ENCODE measurements at regions not wholly inside any gene's neighbourhood (a gene's known extent, or its start where the extent isn't known, plus 50 kb on each side); places are given as distances from the start of the nearest gene placed in this dataset.

DNA sequence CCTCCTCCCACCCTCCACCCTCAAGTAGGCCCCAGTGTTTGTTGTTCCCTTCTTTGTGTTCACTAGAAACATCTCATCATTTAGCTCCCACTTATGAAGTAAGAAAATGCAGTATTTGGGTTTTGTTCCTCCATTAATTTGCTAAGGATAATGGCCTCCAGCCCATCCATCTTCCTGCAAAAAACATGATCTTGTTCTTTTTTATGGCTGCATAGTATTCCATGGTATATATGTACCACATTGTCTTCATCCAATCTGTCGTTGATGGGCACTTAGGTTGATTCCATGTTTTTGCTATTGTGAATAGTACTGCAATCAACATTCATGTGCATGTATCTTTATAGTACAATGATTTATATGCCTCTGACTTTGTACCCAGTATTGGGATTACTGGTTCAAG is 416.8 kb upstream of the SASH1 start:
- Mint-ChIP-seq H3K36me3 (ENCODE audit: low read depth) (no peaks in the 10 kb centered on the region), H3K9me3 (peaks cover 44% of the 10 kb centered on the region), H3K4me3 (no peak overlapping the region), H3K4me1 (no peaks in the 10 kb centered on the region), H3K27ac (no peak overlapping the region), H3K27me3 (ENCODE audit: low read depth) (peaks cover 5% of the 10 kb centered on the region)
- TF ChIP-seq, protein P1, sequence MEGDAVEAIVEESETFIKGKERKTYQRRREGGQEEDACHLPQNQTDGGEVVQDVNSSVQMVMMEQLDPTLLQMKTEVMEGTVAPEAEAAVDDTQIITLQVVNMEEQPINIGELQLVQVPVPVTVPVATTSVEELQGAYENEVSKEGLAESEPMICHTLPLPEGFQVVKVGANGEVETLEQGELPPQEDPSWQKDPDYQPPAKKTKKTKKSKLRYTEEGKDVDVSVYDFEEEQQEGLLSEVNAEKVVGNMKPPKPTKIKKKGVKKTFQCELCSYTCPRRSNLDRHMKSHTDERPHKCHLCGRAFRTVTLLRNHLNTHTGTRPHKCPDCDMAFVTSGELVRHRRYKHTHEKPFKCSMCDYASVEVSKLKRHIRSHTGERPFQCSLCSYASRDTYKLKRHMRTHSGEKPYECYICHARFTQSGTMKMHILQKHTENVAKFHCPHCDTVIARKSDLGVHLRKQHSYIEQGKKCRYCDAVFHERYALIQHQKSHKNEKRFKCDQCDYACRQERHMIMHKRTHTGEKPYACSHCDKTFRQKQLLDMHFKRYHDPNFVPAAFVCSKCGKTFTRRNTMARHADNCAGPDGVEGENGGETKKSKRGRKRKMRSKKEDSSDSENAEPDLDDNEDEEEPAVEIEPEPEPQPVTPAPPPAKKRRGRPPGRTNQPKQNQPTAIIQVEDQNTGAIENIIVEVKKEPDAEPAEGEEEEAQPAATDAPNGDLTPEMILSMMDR (IDR thresholded peaks at IDR 0.05; ENCODE audit: unreplicated experiment in 3 of 3) = no peak

DNA sequence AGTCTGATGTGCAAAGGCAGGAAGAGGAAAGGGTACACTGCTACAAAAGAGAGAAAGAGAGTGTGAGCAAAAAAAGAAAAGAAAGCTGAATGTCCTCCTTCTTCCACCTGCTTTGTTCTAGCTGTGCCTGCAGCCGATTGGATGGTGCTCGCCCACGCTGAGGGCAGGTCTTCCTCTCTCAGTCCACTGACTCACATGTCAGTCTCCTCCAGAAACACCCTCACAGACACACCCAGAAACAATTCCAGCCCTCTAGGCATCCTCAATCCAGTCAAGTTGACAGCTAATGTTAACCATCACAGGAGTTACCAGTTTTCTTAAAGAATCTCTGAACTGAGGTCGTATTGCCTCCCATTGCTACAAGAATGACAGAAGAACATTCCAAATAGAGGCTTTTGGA is 411.9 kb upstream of the SASH1 start:
- Mint-ChIP-seq H3K9me3 (peaks cover 34% of the 10 kb centered on the region), H3K27me3 (ENCODE audit: low read depth) (no peaks in the 10 kb centered on the region), H3K4me3 (no peak overlapping the region), H3K27ac (no peak overlapping the region), H3K36me3 (ENCODE audit: low read depth) (no peaks in the 10 kb centered on the region), H3K4me1 (no peaks in the 10 kb centered on the region)
- TF ChIP-seq, protein P1 (IDR thresholded peaks at IDR 0.05; ENCODE audit: unreplicated experiment in 3 of 3) = no peak

DNA sequence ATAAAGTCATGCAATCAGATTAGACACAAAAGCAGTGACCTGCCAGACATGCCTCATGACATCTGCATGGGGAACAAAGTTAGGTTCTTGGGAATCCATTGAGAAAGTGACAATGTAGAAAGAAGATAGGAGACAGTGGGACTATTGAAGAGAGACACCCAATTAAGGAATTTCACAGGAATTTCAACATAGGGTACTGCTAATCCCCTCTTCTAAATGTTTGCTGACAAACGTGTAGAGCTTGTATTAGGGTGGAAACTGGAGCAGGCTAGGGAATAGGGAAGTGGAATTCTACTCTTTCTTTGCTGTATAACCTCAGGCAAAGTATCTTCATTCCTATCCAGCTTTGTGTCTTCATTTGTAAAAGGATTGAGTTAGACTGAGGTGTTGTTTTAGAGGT is 409.4 kb upstream of the SASH1 start:
- H3K4me1 Mint-ChIP-seq = no peaks in the 10 kb centered on the region
- no peaks in the 10 kb centered on the region for H3K27me3 Mint-ChIP-seq (ENCODE audit: low read depth)
- peaks cover 12% of the 10 kb centered on the region for H3K9me3 Mint-ChIP-seq

DNA sequence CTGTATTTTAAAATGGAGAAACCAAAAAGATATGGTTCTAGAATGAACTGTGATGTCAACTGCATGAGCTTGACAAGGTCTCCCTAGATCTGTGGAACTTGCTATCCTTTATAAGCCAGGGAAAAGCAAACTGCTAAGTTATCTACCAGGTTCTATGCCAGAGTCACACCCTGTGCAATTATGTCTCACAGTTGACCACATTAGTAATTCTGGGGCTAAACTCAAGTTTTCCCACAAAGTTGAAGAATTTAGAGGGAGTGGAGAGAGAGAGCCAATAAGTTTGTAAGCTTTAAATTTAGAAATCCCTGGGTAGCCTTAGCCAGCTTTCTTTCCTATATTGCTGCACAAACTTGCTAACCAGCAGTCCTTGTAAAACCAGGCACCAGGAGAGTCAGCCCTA is 407.0 kb upstream of the SASH1 start:
- H3K4me3 Mint-ChIP-seq = no peak overlapping the region
- no peaks in the 10 kb centered on the region for H3K4me1 Mint-ChIP-seq
- no peaks in the 10 kb centered on the region for H3K27me3 Mint-ChIP-seq (ENCODE audit: low read depth)
- H3K36me3 Mint-ChIP-seq (ENCODE audit: low read depth) = no peaks in the 10 kb centered on the region
- H3K9me3 Mint-ChIP-seq = no peaks in the 10 kb centered on the region
- H3K27ac Mint-ChIP-seq = no peak overlapping the region
- TF ChIP-seq, protein P1 (IDR thresholded peaks at IDR 0.05; ENCODE audit: unreplicated experiment in 3 of 3) = no peak

More for the DNA sequence above, 409.4 kb upstream of the SASH1 start:
- TF ChIP-seq, protein P1 (IDR thresholded peaks at IDR 0.05; ENCODE audit: unreplicated experiment in 3 of 3) = no peak
- Mint-ChIP-seq H3K27ac (no peak overlapping the region), H3K4me3 (no peak overlapping the region), H3K36me3 (ENCODE audit: low read depth) (no peaks in the 10 kb centered on the region)

DNA sequence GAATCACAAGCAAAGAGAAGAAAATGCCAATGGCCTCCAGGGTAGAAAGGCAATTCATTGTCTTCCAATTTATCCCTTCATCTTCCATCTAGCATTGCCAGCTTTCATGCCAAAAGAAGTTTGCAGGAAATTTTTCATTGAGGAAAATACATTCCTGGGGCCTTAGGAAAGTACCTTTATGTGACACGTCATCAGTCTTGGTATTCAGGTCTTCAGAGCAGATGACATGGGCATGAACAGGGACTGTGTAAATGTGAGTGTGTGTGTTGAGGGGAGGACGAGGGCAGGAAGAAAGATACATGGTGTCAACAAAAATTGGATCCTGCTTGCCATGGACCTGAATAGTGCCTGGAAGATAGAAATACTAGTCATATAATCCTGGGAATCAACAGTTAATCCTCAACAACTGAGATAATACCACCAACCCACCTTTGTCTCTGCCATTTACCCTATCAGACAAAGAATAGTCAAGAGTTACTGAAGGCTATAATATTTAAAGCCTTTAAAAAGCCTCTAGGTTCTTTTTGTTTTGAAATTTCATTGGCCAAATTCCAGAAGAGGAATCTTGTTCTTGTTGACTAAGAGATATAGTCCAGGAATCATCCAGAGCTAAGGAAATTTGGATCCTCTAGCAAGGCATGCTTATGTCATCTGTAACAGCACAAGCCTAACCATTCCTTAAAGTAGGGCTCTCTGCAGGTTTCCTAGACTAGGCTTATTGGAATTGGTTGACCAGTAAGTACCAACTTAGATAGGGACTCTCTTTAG is 405.8 kb upstream of the SASH1 start:
- TF ChIP-seq, protein P1 (IDR thresholded peaks at IDR 0.05; ENCODE audit: unreplicated experiment in 3 of 3) = no peak
- Mint-ChIP-seq H3K27ac (no peak overlapping the region), H3K9me3 (no peaks in the 10 kb centered on the region), H3K36me3 (ENCODE audit: low read depth) (no peaks in the 10 kb centered on the region), H3K4me3 (no peak overlapping the region), H3K27me3 (ENCODE audit: low read depth) (no peaks in the 10 kb centered on the region), H3K4me1 (no peaks in the 10 kb centered on the region)

DNA sequence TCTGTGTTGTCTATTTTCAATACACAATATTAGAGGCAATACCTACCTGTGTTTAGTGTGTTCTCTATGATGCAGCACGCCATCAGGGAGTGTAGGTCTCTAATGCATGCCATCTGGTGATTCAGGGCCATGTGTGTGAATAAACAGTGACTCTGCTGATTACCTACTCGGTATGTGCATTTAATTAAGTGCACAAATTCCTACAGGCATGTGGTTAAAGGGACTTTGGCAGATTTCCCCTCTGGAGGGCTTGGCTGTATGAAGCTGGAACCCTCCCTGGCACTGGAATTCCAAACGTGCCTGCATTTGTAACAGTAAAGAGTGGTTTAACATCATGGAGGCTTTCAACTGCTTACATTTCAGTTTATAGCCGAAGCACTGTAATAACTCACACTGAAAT is 401.5 kb upstream of the SASH1 start:
- Mint-ChIP-seq H3K27me3 (ENCODE audit: low read depth) (peaks cover 12% of the 10 kb centered on the region), H3K36me3 (ENCODE audit: low read depth) (no peaks in the 10 kb centered on the region), H3K9me3 (peaks cover 17% of the 10 kb centered on the region), H3K27ac (no peak overlapping the region), H3K4me3 (no peak overlapping the region), H3K4me1 (peaks cover 7% of the 10 kb centered on the region)
- TF ChIP-seq, protein P1 (IDR thresholded peaks at IDR 0.05; ENCODE audit: unreplicated experiment in 3 of 3) = no peak
